ENCODE measurements at regions not wholly inside any gene's neighbourhood (a gene's known extent, or its start where the extent isn't known, plus 50 kb on each side); places are given as distances from the start of the nearest gene placed in this dataset.

- no peaks in the 10 kb centered on the region for H3K9me3 Mint-ChIP-seq
- CTCF ChIA-PET = interaction anchor here (0.9 to 1.3 kb wide), 3 partner anchors 9 to 32 kb away, joined by 3 to 4 read pairs (median 3); no protein-coding TSS in a partner anchor
- DNase-seq = peak; percentile 50
- no peaks in the 10 kb centered on the region for H3K36me3 Mint-ChIP-seq
- H3K27me3 Mint-ChIP-seq = peaks cover 9% of the 10 kb centered on the region
- no peak overlapping the region for H3K4me3 Mint-ChIP-seq
- H3K4me1 Mint-ChIP-seq = no peaks in the 10 kb centered on the region
- H3K27ac Mint-ChIP-seq = no peak overlapping the region
Observed at GRCh38 chr6:10465629-10466499, 51.0 kb upstream of the TFAP2A start.

Data from activated naive CD4-positive, alpha-beta T cell treated with anti-CD3 and anti-CD28 coated beads, Interleukin-2, amount 10 ng/mL, durations not matched to agents 7 days and 5 days (primary cell).